C4-2B (cell line): ENCODE measurements at regions not wholly inside any gene's neighbourhood (a gene's known extent, or its start where the extent isn't known, plus 50 kb on each side); places are given as distances from the start of the nearest gene placed in this dataset.

Source experiments
- ZFX ChIP-seq: fragments of 450-650 bp; IDR thresholded peaks from 2 replicates; pipeline ENCODE4 v1.6.1; 2017
- TF ChIP-seq, protein P1 (sequence below): fragments of 450-650 bp; conservative IDR thresholded peaks from 2 replicates; pipeline ENCODE4 v1.5.1; 2017; ENCODE audit warnings: mild to moderate bottlenecking

DNA sequence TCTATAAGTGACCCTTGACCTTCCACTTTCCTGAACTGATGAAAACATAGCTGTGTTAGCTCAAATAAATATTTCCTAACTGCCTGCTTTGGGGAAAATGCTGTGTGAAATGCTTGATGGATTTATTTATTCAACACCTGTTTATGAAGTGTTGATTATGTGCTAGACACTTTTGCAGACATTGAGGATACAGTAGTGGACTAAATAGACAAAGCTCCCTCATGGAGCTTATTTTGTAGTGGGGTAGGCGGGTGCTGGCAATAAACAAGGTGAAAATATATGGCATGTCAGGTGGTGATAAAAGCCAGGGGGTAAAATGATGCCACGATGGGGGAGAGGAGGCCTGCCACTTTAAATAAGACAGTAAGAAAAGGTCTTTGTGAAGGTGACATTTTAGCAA is 50.2 kb upstream of the TLR3 start:
- TF ChIP-seq, protein P1, sequence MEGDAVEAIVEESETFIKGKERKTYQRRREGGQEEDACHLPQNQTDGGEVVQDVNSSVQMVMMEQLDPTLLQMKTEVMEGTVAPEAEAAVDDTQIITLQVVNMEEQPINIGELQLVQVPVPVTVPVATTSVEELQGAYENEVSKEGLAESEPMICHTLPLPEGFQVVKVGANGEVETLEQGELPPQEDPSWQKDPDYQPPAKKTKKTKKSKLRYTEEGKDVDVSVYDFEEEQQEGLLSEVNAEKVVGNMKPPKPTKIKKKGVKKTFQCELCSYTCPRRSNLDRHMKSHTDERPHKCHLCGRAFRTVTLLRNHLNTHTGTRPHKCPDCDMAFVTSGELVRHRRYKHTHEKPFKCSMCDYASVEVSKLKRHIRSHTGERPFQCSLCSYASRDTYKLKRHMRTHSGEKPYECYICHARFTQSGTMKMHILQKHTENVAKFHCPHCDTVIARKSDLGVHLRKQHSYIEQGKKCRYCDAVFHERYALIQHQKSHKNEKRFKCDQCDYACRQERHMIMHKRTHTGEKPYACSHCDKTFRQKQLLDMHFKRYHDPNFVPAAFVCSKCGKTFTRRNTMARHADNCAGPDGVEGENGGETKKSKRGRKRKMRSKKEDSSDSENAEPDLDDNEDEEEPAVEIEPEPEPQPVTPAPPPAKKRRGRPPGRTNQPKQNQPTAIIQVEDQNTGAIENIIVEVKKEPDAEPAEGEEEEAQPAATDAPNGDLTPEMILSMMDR = no peak
- no peak for TF ChIP-seq ZFX
